ENCODE measurements at regions not wholly inside any gene's neighbourhood (a gene's known extent, or its start where the extent isn't known, plus 50 kb on each side); places are given as distances from the start of the nearest gene placed in this dataset.

DNA sequence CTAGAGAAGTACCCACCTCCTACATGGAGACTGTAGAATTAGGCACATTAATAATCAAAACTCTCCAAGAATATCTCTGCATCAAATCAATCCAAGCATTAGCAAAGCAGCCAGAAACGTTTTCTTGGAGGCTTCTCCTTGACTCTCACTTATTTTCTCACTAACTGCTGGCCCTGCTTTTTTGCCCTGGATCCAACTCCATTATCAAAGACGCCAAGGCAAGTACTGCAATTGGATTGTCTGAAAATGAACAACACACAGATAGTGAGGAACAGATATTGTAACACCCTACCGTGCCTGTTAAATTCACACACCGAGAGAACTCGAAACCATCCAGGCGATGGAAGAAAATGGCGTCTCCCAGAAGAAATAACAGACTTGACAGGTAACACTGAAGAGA is 256.2 kb upstream of the MDFIC2 start:
- TF ChIP-seq, protein P1, sequence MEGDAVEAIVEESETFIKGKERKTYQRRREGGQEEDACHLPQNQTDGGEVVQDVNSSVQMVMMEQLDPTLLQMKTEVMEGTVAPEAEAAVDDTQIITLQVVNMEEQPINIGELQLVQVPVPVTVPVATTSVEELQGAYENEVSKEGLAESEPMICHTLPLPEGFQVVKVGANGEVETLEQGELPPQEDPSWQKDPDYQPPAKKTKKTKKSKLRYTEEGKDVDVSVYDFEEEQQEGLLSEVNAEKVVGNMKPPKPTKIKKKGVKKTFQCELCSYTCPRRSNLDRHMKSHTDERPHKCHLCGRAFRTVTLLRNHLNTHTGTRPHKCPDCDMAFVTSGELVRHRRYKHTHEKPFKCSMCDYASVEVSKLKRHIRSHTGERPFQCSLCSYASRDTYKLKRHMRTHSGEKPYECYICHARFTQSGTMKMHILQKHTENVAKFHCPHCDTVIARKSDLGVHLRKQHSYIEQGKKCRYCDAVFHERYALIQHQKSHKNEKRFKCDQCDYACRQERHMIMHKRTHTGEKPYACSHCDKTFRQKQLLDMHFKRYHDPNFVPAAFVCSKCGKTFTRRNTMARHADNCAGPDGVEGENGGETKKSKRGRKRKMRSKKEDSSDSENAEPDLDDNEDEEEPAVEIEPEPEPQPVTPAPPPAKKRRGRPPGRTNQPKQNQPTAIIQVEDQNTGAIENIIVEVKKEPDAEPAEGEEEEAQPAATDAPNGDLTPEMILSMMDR (conservative IDR thresholded peaks at IDR 0.05 in 1 of 2, IDR thresholded peaks at IDR 0.05 in 1 of 2; ENCODE audit: extremely low read depth in 1 of 2, insufficient read depth in 1 of 2, low read depth in 1 of 2, low read length in 2 of 2): no peak
- no peak for TF ChIP-seq EZH2 (IDR thresholded peaks at IDR 0.05; ENCODE audit: borderline replicate concordance, low read length)

Data from mammary epithelial cell (primary cell).